ENCODE measurements at regions not wholly inside any gene's neighbourhood (a gene's known extent, or its start where the extent isn't known, plus 50 kb on each side); places are given as distances from the start of the nearest gene placed in this dataset.
A peak's percentile ranks its signal among the peaks of the same experiment; 100 is the strongest.

DNA sequence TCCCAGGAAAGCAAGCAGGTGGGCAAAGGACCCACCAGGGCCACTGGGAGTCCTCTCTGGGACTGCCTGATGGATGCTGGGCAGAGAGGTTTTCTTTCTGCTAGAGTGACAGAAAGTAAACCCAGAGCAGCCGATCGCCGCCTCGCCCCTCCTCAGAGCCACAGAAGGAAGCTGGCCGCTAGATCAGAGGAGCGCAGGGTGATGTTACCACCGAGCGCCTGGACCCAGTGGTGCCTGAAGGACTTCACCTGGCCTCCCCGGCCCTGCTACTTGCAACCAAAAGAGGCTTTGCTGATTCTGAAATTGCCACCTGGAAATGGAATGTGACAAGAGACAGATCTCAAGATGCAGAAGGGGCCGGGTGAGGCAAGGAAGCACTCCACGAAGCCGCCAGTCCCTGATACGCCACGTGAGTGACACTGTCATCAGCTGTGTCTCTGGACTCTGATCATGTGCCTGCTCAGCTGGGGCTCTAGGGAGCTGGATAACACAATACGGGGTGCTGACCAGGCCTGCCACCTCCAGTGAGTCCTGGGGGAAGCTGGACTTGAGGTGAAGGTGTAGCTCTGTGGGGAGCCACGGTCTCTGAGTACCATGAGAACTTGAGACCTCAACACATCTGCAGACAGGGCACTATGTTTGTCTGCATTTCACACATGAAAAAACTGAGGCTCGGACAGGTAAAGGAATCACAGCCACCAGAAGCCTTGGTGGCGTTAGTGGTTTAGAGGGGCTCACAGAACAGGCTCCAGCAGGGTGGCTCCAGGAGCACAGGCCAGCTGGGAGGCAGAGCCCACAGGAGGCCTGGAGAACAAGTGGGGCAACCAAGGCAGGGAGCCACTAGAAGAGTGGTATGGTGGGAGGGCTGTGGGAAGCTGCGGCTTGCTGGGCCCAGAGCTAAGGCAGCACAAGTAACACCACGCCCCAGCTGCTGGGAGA lies 137.9 kb upstream of the PRR20G start:
- ATAC-seq (no peak), DNase-seq (no peak)
- Mint-ChIP-seq H3K4me1 (no peaks in the 10 kb centered on the region), H3K27me3 (peaks cover 40% of the 10 kb centered on the region), H3K27ac (no peak overlapping the region), H3K4me3 (no peak overlapping the region), H3K36me3 (ENCODE audit: low read depth) (no peaks in the 10 kb centered on the region), H3K9me3 (no peaks in the 10 kb centered on the region)

DNA sequence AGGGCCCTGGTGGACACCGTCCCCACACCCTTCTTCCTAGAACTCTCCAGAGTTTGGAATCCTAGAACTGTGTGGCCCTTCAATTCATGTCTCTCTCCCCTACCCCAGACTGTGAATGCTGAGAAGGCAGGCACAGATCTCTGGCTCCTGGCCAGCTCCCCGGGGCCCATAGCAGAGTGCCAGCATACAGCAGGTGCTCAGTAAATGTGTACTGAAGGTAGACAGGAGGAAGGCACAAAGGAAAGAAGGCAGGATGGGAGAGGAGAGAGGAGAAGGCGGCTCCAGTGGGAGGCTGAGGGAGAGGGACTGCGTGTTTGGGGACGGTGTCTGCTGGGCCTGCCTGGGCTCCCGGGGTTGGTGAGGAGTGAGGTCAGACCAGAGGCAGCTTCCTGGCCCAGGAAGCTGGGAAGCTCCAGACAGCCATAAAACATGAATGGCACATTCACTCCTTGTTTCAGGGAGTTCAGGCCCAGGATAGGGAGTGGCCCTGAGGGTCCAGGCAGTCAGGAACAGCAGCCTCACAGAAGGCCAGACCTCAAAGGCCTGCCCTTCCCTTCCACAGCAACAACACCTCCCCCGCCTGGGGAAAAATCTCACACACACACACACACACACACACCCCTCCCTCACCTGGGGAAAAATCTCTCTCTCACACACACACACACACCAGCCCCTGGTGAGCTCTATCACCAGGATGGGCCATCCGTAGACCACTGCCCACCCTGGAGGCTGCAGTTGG lies 137.1 kb upstream of the PRR20G start:
- Mint-ChIP-seq H3K36me3 (ENCODE audit: low read depth) (no peaks in the 10 kb centered on the region), H3K9me3 (no peaks in the 10 kb centered on the region), H3K27ac (no peak overlapping the region)

DNA sequence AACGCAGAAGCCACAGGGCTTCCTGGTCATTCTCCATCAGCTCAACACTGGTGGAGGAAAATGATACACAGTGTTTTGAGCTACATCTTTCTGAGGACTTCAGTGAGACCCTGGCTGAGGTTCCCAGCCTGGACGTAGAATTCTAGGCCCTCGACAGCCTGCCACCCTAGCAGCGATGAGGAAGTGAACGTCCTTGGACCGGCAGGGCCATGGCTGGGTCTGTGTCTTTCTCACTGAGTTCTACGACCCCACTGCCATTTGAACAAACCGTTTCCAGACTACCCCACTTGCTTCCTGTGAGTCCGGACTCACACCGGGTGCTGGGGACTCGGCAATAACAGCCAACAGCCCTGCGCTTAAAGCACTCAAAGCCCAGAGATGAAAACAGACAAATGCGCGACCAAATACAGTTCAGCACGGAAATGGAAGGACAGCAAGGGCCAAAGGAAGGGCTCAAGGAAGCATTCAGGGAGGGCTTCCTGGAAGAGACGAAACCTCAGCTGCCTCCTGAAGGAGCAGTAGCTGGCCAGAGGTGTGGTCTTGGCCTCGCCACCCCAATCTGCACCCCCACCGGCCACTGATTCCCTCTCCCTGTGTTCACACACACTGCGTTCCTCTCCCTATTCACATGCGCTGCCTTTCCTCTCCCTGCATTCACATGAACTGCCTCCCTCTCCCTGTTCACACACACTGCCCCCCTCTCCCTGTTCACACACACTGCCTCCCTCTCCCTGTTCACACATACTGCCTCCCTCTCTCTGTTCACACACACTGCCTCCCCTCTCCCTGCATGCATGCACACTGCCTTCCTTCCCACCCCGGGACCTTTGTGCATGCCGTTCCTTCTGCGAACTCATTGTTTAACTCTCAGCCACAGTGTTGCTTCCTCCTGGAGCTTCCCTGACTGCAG lies 136.3 kb upstream of the PRR20G start:
- no peak overlapping the region for H3K4me3 Mint-ChIP-seq
- peaks cover 43% of the 10 kb centered on the region for H3K27me3 Mint-ChIP-seq
- no peaks in the 10 kb centered on the region for H3K36me3 Mint-ChIP-seq (ENCODE audit: low read depth)
- no peaks in the 10 kb centered on the region for H3K4me1 Mint-ChIP-seq
- DNase-seq = no peak
- no peaks in the 10 kb centered on the region for H3K9me3 Mint-ChIP-seq
- ATAC-seq = no peak
- H3K27ac Mint-ChIP-seq = no peak overlapping the region

More for the DNA sequence above, 137.1 kb upstream of the PRR20G start:
- no peak for ATAC-seq
- DNase-seq = no peak
- Mint-ChIP-seq H3K4me1 (no peaks in the 10 kb centered on the region), H3K4me3 (no peak overlapping the region), H3K27me3 (peaks cover 39% of the 10 kb centered on the region)

DNA sequence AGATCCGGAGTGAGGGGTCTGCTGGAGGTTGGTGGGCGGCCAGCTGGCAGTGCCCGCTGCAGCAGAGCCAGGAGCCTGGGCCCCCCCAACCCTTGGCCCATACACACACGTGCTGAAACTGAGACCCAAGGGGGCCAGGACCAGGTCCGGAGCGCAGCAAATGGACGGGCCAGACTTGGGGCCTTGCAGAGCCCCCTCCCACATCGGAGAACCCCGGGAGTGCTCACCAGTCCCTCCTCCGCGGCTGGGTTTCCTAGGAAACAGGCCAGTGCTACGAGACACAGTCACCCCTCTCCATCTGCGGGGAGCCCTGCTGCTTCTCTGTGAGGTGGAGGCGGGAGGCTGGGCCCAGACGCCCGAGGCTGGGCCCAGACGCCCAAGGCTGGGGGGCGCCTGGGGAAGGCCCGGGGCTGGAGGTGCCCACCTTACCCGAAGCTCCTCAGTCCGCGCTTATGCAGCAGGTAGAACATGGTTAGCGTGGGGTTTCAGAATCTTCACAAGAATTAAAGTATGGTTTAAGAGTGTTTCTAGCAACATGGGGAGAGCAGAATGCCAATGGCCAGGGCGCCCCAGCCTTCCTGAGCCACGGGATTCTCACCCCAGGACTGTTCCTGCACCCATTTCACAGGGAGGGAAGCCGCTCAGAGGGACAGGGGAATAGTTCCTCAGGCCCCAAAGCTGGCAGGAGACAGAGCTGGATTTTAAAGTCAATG lies 135.0 kb upstream of the PRR20G start:
- Mint-ChIP-seq H3K36me3 (ENCODE audit: low read depth) (no peaks in the 10 kb centered on the region), H3K4me1 (no peaks in the 10 kb centered on the region), H3K27me3 (peaks cover 45% of the 10 kb centered on the region), H3K4me3 (no peak overlapping the region), H3K27ac (no peak overlapping the region), H3K9me3 (no peaks in the 10 kb centered on the region)
- ATAC-seq (no peak), DNase-seq (no peak)

DNA sequence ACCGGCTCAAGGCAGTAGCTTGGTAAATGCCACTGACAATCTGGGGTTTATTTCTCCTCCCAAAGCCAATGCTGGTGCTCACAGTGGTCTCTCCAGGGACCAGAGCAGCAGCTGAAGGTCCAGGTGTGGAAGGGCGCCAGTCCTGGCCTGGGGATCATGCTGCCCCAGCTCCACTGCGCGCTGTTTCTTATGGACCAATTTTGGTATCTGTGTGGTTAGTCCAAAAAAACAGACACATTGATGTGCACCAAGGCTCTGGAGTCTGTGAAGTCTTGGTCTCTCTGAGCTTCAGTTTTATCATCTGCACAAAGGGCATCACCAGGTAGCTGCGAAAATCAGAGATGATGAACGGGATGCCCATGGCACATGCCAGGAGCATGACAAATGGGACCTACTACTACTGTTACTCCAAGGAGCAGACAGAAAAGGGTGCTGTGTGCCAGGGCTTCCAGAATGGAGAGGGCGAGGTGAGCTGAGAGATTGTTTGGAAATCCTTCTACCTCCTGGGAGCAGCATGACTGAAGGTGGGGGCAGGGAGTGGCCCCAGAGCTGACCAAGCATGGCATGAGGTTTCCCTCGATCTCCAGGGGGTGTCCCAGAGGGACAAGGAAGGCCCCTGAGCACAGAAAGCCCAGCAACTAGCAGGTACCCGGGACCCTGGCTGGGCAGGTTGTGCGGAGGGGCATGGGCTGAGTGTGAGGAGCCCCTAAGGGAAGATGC lies 134.3 kb upstream of the PRR20G start:
- H3K27me3 Mint-ChIP-seq = peaks cover 43% of the 10 kb centered on the region
- no peaks in the 10 kb centered on the region for H3K4me1 Mint-ChIP-seq
- H3K9me3 Mint-ChIP-seq = no peaks in the 10 kb centered on the region
- DNase-seq (no peak), ATAC-seq (no peak)
- H3K4me3 Mint-ChIP-seq = no peak overlapping the region
- no peak overlapping the region for H3K27ac Mint-ChIP-seq
- no peaks in the 10 kb centered on the region for H3K36me3 Mint-ChIP-seq (ENCODE audit: low read depth)

DNA sequence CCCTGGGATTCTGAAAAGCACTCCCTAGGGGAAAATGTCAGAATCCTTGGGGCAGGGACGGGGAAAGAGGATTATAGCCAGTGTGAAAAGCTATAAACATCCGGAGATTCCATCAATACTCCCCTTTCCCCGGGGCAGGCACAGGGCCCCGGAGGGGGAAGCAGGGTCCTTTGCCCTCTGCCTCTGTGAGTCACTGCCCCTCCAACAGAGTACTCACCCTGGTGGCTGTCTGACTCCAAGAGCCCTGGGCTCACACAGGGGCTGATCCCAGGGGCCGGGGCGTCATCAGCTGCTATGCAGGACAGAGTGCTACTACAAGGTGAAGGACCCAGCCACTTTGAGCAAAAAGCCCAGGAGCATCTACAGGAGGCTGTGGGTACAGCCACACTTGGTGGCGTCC lies 133.0 kb upstream of the PRR20G start:
- H3K9me3 Mint-ChIP-seq = no peaks in the 10 kb centered on the region
- H3K4me1 Mint-ChIP-seq = no peaks in the 10 kb centered on the region
- H3K27me3 Mint-ChIP-seq = peaks cover 45% of the 10 kb centered on the region
- H3K36me3 Mint-ChIP-seq (ENCODE audit: low read depth) = no peaks in the 10 kb centered on the region
- H3K4me3 Mint-ChIP-seq = no peak overlapping the region
- DNase-seq (no peak), ATAC-seq (peak; percentile 21)
- H3K27ac Mint-ChIP-seq = no peak overlapping the region

DNA sequence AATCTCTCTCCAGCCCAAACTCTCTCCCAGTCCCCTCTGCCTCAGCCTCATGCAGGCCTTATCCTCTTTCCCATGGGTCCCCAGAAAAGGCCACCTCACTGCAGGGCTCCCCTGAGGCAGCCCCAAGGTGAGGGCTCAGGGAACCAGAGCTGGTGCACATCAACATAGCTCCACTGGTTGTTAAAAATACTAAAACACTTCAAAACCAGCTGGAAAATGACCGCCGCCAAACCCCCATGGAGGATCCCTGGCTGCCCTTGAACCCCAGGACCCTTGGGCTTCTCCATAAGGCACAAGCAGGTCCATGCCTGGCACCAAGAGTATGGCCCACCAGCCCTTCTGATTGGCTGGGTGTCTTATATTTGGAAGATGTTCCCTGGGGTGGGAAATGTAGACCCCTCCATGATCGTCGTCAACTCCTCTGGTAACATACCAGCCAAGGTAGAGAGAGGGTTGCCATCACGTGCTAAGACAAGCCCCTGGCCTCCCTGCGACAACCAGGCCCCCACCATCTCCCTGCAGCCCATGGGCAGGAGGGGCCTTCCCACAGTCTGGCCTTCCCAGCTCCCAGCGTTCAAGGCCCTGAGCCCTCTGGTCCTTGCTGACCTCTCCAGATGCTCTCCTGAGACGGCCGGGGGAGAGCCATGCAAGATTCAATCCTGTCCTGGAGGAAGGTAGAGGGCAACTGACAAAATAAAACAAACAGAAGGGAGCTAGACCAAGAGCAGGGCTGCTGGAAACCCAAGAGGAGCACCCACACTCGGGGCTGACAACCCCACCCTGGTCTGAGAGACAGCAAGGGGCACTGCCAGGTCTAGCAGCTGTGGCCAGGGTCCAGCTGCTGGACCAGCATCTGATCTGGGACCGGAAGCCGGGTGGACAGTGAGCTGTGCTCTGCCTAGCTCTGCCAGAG lies 132.1 kb upstream of the PRR20G start:
- Mint-ChIP-seq H3K9me3 (no peaks in the 10 kb centered on the region), H3K27me3 (peaks cover 47% of the 10 kb centered on the region), H3K36me3 (ENCODE audit: low read depth) (no peaks in the 10 kb centered on the region), H3K4me3 (no peak overlapping the region), H3K4me1 (no peaks in the 10 kb centered on the region), H3K27ac (no peak overlapping the region)
- DNase-seq (no peak), ATAC-seq (no peak)

DNA sequence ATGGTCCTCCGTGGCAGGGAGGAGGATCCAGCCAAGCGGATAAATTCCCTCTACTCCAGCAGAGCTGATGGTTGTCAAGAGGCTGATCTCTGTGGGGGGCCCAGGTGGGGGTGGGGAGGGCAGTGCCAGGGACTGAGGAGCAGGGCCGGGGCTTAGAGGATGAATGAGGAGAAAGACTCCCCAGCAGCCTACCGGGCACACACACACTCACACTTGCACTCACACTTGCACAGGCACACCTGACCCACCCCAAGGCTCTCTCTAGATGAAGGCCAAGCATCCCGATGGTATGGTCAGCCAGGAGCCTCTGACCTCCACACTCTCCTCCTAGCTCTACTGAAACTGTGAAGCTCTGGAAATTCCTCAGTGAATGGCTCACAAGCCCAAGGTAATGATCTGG lies 131.3 kb upstream of the PRR20G start:
- Mint-ChIP-seq H3K4me3 (no peak overlapping the region), H3K27me3 (peaks cover 43% of the 10 kb centered on the region), H3K9me3 (no peaks in the 10 kb centered on the region), H3K4me1 (no peaks in the 10 kb centered on the region), H3K27ac (no peak overlapping the region), H3K36me3 (ENCODE audit: low read depth) (no peaks in the 10 kb centered on the region)
- DNase-seq (no peak), ATAC-seq (no peak)

DNA sequence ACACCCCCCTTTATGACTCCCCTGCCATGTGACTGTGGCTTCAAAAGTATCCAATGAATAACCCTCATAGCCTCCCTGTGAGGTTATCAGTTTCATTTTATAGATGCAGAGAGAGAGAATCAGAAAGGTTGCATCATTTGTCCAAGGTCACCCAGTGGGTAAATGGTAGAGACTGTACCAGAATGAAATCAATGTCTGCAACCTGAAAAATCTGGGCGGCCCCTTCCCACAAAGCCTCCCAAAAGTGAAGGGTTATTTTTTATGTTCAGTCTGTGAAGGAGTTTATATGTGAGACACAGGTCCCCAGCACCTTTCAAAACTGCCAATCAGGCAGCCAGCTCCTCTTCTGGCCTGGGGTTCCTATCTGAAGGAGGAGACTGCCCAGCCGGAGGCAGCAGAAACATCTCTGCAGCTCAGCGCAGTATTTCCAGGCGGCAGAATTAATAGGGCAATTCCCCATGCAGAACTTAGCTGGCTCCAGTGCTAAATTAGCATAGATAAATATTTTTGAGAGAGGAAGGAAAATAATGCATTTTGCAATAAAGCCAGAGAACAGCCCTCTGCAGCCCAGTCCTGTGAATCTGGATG lies 130.8 kb upstream of the PRR20G start:
- no peaks in the 10 kb centered on the region for H3K36me3 Mint-ChIP-seq (ENCODE audit: low read depth)
- no peak for ATAC-seq
- H3K4me1 Mint-ChIP-seq = no peaks in the 10 kb centered on the region
- H3K27ac Mint-ChIP-seq = no peak overlapping the region
- H3K4me3 Mint-ChIP-seq = no peak overlapping the region
- no peak for DNase-seq
- H3K9me3 Mint-ChIP-seq = no peaks in the 10 kb centered on the region
- H3K27me3 Mint-ChIP-seq = peaks cover 46% of the 10 kb centered on the region

DNA sequence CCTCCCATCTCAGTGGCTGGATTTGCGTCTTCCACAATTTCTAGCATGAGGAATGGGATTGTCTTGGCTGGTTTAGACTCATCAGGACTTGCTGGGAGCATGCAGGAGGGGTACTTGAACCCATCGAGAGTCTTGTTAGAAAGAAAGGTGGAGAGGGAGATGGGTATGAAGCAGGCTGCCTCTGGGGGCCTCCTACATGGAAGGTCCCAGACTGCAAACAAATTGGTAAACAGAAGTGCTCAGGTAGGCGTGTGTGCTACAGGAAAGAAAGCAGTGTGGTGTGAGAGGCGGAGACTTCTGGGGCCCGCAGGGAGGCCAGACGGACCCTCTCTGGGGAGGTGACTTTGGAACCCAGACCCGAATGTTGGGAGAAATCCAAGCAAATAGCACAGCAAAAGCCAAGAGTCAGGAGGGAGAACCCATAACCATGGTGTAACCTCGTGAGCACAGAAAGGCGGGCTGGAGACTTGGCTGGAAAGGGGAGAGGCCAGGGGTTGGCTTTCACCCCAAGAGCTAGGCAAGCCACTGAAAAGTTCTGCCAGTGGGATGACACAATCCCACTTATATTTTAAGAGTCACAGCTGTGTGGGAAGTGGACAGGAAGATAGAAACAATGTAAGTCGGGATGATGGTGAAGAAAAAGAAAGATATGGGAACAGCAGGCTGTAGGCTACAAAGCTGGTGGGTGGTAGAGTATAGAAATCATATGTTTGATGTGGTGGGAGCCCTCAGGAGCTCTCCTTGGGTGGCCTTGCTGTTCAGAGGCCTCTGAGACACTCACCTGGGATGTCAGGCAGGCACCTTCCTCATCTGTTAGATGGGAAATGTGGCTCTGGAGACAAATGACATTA lies 130.1 kb upstream of the PRR20G start:
- Mint-ChIP-seq H3K4me3 (no peak overlapping the region), H3K36me3 (ENCODE audit: low read depth) (no peaks in the 10 kb centered on the region), H3K4me1 (no peaks in the 10 kb centered on the region), H3K27ac (no peak overlapping the region), H3K9me3 (no peaks in the 10 kb centered on the region), H3K27me3 (peaks cover 48% of the 10 kb centered on the region)
- no peak for ATAC-seq
- no peak for DNase-seq

DNA sequence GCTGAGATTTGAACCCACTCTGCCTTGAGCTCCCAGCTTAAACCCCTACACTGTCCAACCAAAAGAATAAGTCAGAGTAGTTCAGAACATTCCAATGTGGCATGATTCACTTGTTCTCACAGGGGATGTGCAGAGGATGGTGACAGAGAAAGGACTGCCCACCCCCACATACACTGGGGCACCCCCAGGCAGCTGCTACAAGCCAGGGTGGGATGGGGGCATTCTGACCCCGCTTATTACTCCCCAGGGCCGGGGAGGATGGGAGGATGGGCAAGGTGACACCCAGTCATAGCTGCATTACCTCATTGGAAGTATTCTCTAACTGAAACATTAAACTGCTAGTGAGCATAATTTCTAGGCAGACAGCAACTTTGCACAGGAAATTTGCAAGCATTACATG lies 126.0 kb upstream of the PRR20G start:
- H3K27me3 Mint-ChIP-seq = peaks cover 44% of the 10 kb centered on the region
- no peak for DNase-seq
- no peaks in the 10 kb centered on the region for H3K4me1 Mint-ChIP-seq
- no peak overlapping the region for H3K4me3 Mint-ChIP-seq
- H3K27ac Mint-ChIP-seq = no peak overlapping the region
- ATAC-seq = no peak
- H3K9me3 Mint-ChIP-seq = no peaks in the 10 kb centered on the region
- no peaks in the 10 kb centered on the region for H3K36me3 Mint-ChIP-seq (ENCODE audit: low read depth)

DNA sequence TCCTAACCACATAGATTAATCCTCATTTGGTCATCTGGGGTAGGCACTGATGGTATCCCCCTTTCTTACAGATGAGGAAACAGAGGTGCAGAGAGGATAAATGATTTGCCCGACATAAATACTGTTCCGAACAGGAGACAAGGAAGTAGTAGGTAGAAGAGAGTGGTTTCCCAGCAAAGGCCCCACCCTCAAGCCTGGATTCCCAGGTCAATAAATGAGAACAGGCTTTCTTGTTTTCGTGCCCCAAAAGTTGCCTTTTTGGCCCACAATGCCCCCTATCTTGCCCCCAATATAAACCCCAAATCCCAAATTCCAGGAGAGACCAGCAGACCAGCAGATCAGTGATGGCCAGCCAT lies 125.5 kb upstream of the PRR20G start:
- Mint-ChIP-seq H3K4me1 (no peaks in the 10 kb centered on the region), H3K4me3 (no peak overlapping the region), H3K27me3 (peaks cover 39% of the 10 kb centered on the region), H3K9me3 (no peaks in the 10 kb centered on the region), H3K27ac (no peak overlapping the region), H3K36me3 (ENCODE audit: low read depth) (no peaks in the 10 kb centered on the region)
- DNase-seq (no peak), ATAC-seq (no peak)

All from activated naive CD8-positive, alpha-beta T cell treated with anti-CD3 and anti-CD28 coated beads, Interleukin-2, amount 50 U/mL, for 24 hours (primary cell).